HG02970 (cell line): ENCODE measurements at regions not wholly inside any gene's neighbourhood (a gene's known extent, or its start where the extent isn't known, plus 50 kb on each side); places are given as distances from the start of the nearest gene placed in this dataset.

Experiments used
- ATAC-seq: cut with Tn5 transposase; IDR thresholded peaks from one replicate; pipeline ENCODE4 v1.9.1; 2021; ENCODE audit warnings: mild to moderate bottlenecking, moderate library complexity, moderate number of reproducible peaks; ENCODE audit not compliant: unreplicated experiment, low FRiP score

DNA sequence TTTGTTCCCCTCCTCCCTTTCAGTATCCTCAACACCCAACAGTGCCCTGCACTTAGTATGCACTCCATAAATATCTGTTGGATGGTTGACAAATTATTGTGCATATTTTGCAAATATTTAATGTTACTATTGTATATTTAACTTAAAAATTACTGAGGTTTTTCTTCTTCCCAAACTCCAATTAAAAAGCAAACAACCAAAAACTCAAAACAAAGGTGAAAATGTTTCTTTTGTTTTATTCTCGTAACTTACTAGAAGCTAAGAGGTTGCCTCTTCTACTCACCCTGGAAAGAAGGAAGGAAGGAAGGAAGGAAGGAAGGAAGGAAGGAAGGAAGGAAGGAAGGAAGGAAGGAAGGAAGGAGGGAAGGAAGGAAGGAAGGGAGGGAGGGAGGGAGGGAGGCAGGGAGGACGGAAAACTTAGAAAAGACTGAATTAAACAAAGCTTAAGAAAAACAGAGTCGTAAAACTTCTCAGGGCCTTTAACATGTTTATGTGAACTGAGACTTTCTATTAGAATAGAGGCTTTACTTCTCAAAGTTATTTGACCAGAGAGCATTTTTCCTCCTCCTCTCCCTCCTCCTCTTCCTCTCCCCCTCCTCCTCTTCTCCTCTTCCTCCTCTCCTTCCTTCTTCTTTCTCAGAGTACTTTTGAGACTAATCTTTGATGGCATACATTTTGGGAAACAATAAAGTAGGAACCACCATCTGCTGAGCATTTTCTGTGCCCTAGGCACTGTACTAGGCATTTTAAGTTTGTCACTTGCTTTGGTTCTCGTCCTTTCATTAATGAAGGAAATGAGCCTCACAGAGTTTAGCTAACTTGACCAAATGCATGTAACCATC, 396.6 kb upstream of the WWC1 start:
- ATAC-seq: no peak

DNA sequence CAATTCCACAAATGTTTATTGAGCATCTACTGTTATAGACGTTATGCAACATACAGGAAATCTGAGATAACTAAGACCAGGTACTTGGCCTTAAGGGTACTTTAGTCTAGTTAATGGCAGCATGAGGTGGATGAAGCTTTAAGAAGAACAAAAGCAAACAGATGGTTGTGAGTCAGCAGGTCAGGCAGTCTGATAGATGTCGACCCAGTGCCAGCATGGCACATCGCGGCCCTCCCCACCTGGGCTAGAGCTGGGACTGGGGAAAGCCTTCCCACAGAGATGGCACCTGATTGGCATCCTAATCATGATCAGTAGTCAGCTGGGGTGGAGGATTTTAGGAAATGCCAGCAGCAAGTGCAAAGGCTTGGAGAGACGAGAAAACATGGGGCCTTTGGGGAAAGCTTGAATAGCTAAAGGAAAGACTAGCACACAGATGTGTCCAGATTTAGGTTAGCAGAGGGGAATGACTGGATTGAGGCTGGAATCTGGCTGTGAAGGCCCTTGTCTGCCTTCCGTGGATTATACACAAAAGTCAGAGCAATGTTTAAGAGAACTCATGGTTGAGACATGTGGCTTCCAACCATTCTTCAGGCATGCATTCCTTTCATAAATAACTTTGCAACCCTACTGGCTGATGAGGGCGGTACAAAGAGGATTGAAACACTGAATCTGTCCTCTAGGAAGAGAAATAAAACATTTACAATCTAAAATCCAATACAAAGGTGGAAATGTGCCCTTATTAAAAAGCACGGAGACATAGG, 395.4 kb upstream of the WWC1 start:
- no peak for ATAC-seq

- ATAC-seq: no peak
Observed at GRCh38 chr5:167896814-167897213, 394.6 kb upstream of the WWC1 start.

DNA sequence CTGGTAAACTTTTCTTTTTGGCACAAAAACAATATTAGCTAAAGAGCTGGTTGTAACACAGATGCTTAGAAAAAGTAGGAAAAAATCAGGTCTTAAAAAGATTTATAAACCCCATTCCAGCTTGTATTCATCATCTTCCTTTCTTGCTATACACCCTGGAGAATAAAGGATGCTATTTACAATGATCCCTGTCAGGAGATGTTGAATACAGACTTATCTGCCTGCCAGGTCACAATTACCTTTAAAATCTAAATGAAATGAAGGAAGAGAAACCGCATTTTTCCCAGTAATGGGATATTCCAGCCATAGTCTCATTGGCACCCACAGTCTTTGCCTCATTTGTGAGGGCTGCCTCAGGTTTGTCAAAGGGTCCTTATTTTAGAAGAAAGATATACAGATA, 394.1 kb upstream of the WWC1 start:
- no peak for ATAC-seq

DNA sequence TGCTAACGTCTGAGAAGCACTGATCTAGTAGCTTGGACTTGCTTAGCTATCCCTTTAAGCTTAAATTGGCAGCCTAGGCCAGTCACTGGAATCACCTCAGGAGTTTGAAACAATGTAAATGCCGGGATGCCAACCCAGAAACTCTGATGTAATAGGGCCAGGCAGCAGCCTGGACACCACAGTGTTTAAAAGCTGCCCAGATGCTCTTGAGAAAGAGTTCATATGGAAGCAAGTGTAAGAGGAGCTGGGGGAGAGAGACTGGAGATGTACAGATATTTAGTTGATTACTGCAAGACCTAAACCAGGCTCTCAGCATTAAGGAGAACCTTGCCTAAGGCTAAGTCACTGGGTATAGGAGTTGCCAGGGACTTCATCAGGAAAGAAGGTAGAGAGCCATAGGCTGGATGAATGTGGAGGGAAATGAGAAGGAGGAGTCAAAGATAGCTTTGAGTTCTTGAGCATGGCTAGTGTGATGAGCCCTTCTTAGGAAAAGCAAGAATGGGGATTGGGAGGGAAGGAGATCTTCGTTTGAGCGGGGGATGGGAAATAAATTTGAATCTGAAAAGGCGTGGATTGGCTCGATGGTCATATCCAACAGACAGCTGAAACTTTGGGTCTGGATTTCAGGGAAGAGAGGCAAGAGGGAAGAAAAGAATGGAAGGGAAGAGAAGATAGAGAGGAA, 392.9 kb upstream of the WWC1 start:
- ATAC-seq: no peak

DNA sequence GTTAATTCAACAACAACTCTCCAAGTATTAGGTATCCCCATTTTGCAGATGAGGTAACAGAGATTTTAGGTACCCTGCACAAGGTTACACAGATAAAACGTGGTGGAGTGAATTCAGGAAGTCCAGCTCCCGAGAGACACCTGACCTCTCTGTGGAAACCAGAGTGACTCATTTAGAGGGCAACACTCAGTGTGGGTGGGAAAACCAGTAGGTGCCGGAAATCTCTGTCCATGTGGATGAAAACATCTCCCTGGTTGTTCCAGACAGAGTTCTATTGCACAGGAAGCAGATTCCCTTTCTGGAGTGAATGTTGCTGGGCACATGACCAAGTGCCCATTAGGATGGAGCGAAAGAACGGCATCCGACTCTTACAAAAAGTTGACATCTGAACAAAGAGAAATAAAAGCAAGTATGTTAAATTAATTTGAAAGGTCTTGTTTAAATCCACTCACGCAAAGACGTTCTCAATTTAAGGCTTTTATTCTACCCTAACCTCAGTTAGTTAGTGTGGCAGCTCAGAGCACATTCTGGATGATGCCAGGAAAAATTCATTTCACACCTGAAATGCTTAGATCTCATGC, 391.9 kb upstream of the WWC1 start:
- no peak for ATAC-seq

- ATAC-seq: no peak
Observed at GRCh38 chr5:167900340-167900935, 391.0 kb upstream of the WWC1 start.

DNA sequence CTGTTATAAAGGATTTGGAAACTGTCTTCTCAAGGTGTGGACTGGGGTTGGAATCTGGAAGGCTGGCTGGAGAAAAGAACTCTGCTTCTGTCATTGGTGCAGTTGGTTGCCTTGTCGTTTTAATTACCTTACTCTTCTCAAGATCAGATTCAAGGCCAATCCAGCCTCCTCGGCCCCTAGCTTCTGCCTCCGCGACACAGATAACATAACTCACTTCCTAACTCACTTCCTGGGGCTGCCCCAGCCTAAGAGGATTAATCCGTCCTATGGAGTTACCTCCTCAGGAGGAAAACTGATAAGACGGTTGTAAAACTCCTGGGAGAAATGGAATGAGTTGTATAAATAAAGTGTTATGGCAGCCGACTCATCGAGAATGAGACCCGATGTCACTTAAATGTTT, 389.1 kb upstream of the WWC1 start:
- no peak for ATAC-seq

- no peak for ATAC-seq
Observed at GRCh38 chr5:167903243-167903642, 388.2 kb upstream of the WWC1 start.

- ATAC-seq: no peak
Observed at GRCh38 chr5:167903659-167904058, 387.8 kb upstream of the WWC1 start.

DNA sequence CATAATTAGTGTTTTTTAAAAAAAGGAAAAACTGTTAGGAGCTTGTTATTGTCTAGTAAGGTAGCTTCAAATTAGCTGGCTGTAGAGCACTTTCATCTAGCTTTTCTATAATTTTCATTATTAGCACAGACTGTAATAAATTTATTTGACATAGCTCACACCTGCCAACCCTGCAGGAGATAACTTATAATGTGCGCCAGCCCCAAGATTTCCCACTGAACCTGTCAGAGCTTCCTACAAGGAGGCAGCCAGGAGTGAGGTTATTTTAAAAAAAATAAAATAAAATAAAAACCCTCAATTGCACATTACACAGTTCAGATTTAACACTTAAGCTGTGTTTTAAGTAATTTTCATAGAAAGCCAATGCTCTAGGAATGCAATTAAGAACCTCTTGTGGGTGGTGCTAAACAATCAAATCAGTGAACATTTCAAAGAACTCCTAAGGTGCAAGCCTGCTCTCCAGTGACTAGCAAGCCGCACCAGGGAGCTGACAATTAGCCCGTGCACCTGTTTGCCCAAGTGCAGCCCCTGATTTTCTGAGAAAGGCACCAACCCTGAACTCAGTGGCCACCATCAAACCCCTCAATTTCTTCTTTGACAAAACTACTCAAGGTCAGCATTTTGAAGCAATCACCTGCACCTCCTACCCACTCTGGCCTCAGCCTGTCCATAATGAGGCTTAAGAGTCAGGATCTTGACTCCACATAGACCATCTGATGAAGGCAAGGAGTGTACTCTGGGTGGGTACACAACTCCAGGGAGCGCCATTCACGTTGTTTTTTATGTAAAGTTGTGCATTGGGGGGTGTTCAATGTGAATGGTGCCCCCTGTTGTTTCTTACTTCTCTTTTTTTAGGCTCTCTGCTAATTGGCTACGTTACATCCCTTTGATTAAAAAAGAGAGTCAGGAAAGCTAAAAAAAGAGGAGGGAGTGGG, 385.3 kb upstream of the WWC1 start:
- no peak for ATAC-seq

DNA sequence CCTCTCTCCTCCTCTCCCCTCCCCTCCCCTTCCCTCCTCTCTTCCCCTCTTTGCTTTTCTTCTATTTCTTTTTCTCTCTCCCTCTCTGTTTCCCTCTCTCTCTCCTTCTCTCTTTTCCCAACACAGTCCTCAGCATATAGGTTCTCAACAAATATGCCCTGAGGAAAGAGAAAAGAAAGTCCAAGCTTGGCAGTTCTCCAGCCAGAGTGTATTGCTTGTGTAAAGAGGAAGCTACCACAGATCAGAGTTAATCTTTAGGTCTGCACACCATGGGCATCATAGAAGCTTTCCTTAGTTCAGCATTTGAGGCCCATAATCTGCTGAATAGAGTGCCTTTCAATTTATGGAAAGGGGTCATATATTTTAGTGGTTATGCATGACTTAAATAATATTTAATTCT, 382.8 kb upstream of the WWC1 start:
- ATAC-seq: no peak

GRCh38 chr5:167912941-167913665, 378.3 kb upstream of the WWC1 start:
- ATAC-seq: no peak

DNA sequence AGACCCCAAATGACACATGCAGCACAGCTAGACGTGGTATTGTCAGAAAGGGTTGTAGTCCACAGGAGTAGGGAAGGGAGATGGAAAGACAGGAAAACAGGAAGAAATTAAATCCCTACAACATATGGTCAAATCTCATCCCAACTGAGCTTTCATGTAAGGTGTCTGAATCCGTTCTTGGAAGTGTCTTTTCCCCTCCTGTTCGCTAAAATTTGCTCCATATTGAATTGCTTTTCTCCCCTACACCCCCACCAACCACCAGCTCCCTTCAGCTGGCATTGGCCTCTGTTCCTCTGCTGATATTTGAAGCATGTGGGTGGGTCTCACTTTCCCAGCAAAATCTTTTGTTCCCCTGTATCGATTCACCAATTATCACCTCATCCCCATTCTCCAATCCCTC, 376.2 kb upstream of the WWC1 start:
- no peak for ATAC-seq

DNA sequence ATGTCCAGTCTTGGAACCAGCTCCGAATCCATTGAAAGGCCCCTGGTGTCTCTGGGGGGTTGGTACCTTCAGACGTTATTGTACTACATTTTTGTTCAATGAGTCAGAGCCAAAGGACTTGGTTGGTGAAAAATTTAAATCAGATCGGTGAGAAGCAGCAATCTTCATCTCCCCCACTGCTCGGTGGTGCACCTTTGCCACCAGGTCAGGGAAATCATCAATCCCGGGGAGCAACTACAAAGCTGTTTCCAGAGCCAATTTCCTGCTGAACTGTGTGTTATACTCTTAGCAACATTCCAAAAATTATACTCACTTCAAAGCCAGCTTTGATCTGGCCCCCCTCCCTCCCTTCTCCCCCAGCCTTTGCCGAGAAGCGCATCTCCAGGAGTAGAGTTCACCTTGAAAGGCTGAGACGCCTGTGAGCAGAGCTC, 375.2 kb upstream of the WWC1 start:
- no peak for ATAC-seq

- ATAC-seq: no peak
Observed at GRCh38 chr5:167916706-167917105, 374.7 kb upstream of the WWC1 start.

DNA sequence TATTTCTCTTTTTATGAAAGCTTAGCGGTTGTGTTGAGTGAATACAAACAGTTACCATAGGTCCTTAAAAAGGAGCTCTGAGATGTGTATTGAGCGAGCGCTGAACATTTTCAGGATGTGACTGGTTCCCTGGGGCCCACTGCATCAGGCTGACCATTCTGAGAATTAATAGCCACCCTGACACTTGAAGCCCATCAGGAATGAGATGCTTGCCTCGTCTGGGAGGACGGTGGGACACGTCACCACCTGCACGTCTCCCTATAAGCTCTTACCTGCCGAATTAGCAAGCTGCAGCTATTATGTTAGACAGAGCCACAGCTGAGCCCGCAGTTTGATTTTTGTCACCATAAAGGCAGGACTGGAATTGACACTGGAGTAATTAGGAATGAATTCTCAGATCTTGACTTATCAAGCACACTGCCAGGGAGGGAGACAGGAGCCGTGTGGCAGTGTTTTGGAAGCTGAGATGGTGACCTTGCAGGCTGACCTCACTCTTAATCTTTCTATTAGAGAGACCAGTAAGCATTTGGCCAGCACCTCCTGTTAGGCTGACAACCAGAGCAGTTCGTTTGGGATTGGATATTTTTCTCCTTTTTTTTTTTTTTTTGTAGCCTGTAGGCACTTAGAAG, 373.1 kb upstream of the WWC1 start:
- ATAC-seq: no peak

DNA sequence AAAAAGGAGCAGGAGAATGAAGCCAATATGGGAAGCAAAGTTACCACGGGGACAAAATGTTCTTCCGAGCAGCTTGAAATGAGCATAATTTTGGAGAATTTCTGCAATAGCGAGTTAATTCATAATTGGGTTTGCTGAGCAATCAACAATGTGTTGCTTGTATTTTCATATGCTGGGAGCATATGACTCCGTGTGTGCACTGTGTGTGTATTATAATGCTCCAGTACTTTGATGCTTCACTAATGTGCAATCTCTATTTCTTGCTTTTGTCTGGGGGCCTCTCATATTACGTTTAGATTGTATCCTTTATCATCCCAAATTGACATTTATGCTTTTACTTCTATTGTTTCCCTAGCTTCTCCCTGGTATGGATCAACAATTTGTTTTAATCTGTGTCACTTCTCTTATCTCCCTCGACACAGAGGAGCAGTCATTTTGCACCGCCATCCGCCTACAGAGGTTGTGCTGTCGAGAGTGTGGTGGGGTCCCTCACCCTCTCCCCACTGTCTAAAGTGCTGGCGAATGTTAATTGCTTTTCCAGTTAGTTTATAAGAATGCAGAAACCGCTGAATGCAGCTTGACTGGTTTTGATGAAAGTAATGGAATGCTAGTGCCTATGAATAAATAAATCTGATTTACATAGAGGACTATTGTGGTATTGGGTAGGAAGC, 372.5 kb upstream of the WWC1 start:
- no peak for ATAC-seq
